ENCODE measurements at regions not wholly inside any gene's neighbourhood (a gene's known extent, or its start where the extent isn't known, plus 50 kb on each side); places are given as distances from the start of the nearest gene placed in this dataset.

GRCh38 chr2:24410976-24411375 is 50.6 kb upstream of the ITSN2 start:
- Histone ChIP-seq H2AFZ (replicated peaks; ENCODE audit: low read length, poor library complexity) (no peak overlapping the region), H3K27ac (ENCODE audit: insufficient read depth, low read length) (no peak overlapping the region), H3K4me3 (ENCODE audit: insufficient read depth, low read depth, low read length) (no peak overlapping the region), H2BK15ac (ENCODE audit: low read depth, low read length) (no peak overlapping the region), H3K36me3 (ENCODE audit: control insufficient read depth, insufficient read depth, low read length) (no peaks in the 10 kb centered on the region), H2BK5ac (ENCODE audit: low read depth, low read length, poor library complexity, severe bottlenecking) (no peak overlapping the region), H4K8ac (ENCODE audit: low read depth in 2 of 2, low read length in 2 of 2) (no peak overlapping the region), H4K5ac (ENCODE audit: low read depth, low read length) (no peak overlapping the region), H3K9me3 (ENCODE audit: control insufficient read depth, insufficient read depth, low read length) (no peaks in the 10 kb centered on the region), H3K23ac (ENCODE audit: low read depth, low read length) (no peak overlapping the region), H2BK120ac (ENCODE audit: low read depth, low read length) (no peak overlapping the region), H2AK9ac (replicated peaks; ENCODE audit: low read depth, low read length, poor library complexity) (no peak overlapping the region), H3K18ac (ENCODE audit: low read depth, low read length) (no peak overlapping the region), H3K56ac (ENCODE audit: extremely low read depth, insufficient read depth, low read length) (no peak overlapping the region), H3K14ac (replicated peaks; ENCODE audit: low read depth, low read length) (no peak overlapping the region), H3K4me1 (ENCODE audit: control insufficient read depth, insufficient read depth, low read length) (no peaks in the 10 kb centered on the region), H4K91ac (ENCODE audit: insufficient read depth, low read depth, low read length) (no peak overlapping the region), H3K4ac (ENCODE audit: low read depth, low read length) (no peak overlapping the region), H3K79me1 (ENCODE audit: low read depth in 1 of 2, low read length in 2 of 2) (no peaks in the 10 kb centered on the region), H3K9me1 (ENCODE audit: insufficient read depth, low read length) (no peaks in the 10 kb centered on the region), H3K9ac (ENCODE audit: low read depth, low read length) (no peak overlapping the region), H4K20me1 (ENCODE audit: insufficient read depth, low read length) (no peaks in the 10 kb centered on the region), H3K4me2 (ENCODE audit: low read depth, low read length) (no peak overlapping the region), H2BK20ac (ENCODE audit: low read depth, low read length) (no peak overlapping the region), H3K27me3 (ENCODE audit: control insufficient read depth, insufficient read depth, low read length) (peaks cover 2% of the 10 kb centered on the region), H2AK5ac (ENCODE audit: low read depth, low read length) (no peak overlapping the region)
- 60% methylated on average over 1 of the region's 2 CpGs; no CpG with 5 or more reads in 1 of the 2 experiments for WGBS, 2 experiments (ENCODE audit: extremely low coverage in 2 of 2, insufficient read length in 1 of 2)
- no TSS peak for BruUV-seq (replicated peaks)
- TF ChIP-seq CHD1 (IDR thresholded peaks at IDR 0.05; ENCODE audit: low read depth, low read length) (no peak), NFE2L2 (IDR thresholded peaks at IDR 0.05; ENCODE audit: low read depth, low read length) (no peak)
- no peak for ATAC-seq (ENCODE audit: low read depth)
- ChIA-PET POLR2A (ENCODE audit: unreplicated experiment) (interaction anchor here (0.5 kb wide), 1 partner anchor 588 kb away, joined by 6 read pairs; no protein-coding TSS in a partner anchor), CTCF (interaction anchor here (1.1 to 1.8 kb wide), 2 partner anchors 419 to 718 kb away, joined by 3 to 5 read pairs; no protein-coding TSS in a partner anchor)
- DNase-seq: no peak
- dilution Hi-C loops (cut with HindIII; ENCODE audit: low sequenced_read_pairs, unreplicated experiment): no loop called here
- intact Hi-C loops (cut with micrococcal nuclease): loop anchor here (1.0 to 5.0 kb wide), 5 partner anchors 416 to 785 kb away; partner anchors contain the start of genes ADCY3 and DNAJC27
- in situ Hi-C loops (cut with MboI; ENCODE audit: low sequenced_read_pairs): loop anchor here (25.0 kb wide), 1 partner anchor 726 kb away; no protein-coding TSS in a partner anchor

Measured in IMR-90 (cell line).